Ovary (tissue), 7 donors: ENCODE measurements at regions not wholly inside any gene's neighbourhood (a gene's known extent, or its start where the extent isn't known, plus 50 kb on each side); places are given as distances from the start of the nearest gene placed in this dataset.

Source experiments
- DNase-seq, 5 donors: peaks; one replicate each; pipeline ENCODE4 v3.0.0-alpha.2; 2019 to 2020
- H3K27ac ChIP-seq, 2 donors: fragments of 200-600 bp; one replicate each; pipeline versions ENCODE4 v1.5.1 to v1.8.0; 2019 to 2022
- H3K27me3 ChIP-seq: fragments of 200-600 bp; one replicate; pipeline ENCODE4 v1.8.0; 2022
- H3K36me3 ChIP-seq: fragments of 200-600 bp; sonication (generic); one replicate; pipeline ENCODE4 v1.5.1; 2019
- H3K4me1 ChIP-seq: one replicate; pipeline ENCODE4 v1.8.1; 2013; ENCODE audit warnings: mild to moderate bottlenecking, moderate library complexity; ENCODE audit not compliant: insufficient read depth
- H3K4me3 ChIP-seq: fragments of 200-600 bp; sonication (generic); one replicate; pipeline ENCODE4 v1.5.1; 2017
- H3K9me3 ChIP-seq, 2 donors: fragments of 200-600 bp in 1 of 2; sonication (generic) in 1 of 2; one replicate each; pipeline versions ENCODE4 v1.5.1 to v1.8.1; 2013 to 2019; ENCODE audit warnings: mild to moderate bottlenecking in 1 of 2, moderate library complexity in 1 of 2
- CTCF ChIP-seq, 3 donors: fragments of 450-650 bp in 2 of 3; fragments of 200-600 bp in 1 of 3; IDR thresholded peaks; one replicate each; pipeline versions ENCODE4 v1.5.1 to v1.8.0; 2016 to 2022; ENCODE audit warnings: antibody characterized with exemption in 3 of 3, mild to moderate bottlenecking in 1 of 3
- EP300 ChIP-seq: sonication (generic); formaldehyde crosslinking; IDR thresholded peaks from one replicate; pipeline ENCODE4 v1.6.1; 2017; ENCODE audit warnings: antibody characterized with exemption
- POLR2A ChIP-seq: fragments of 450-650 bp; IDR thresholded peaks from one replicate; pipeline ENCODE4 v1.6.1; 2017; ENCODE audit warnings: antibody characterized with exemption, mild to moderate bottlenecking, moderate library complexity
- WGBS, 3 donors: extraction: QIAGEN DNeasy Blood & Tissue Kit in 1 of 3; methylation state at CpG; one replicate each; pipeline versions ENCODE4 v1.1.5 to v1.1.7; 2013 to 2017; 5-methylcytosine and 5-hydroxymethylcytosine counted together
- intact Hi-C, 4 donors: fragments of 100-400 bp; cut with DNase I; formaldehyde crosslinking; loops; one replicate each; pipeline versions ENCODE4 v1.11.0 to v1.15.1; 2022 to 2023
- donor health status: DM: no; HTN: no; CAD: no; lungs with moderate emphysema.
- donor health status: DM: no; HTN: no; CAD: no.
- donor health status: Bipolar disorder and iron deficiency.
- donor health status: DM: no; HTN: no; CAD: no.
- donor health status: DM: yes; HTN: yes; CAD: no.

DNA sequence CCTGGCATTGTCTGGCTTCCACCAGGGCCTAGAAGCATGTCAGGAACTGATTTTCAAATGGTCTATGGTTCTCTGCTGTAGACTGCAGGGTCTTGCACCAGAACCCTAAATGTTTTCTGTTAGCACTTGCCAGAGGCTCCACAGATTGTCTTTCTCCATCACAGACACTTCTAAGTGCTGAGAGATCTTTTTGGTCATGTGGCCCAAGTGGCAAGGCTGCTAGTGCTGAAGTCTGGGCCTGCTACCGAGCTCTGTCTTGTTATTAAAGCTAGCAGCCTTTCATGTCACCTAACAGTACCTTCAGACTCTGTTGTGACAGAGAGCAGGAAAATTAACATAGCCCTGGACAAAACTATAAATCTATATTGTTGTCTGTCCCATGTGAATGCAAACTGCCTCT lies 120.7 kb upstream of the BACH2 start:
- no peaks in the 10 kb centered on the region for H3K36me3 ChIP-seq
- intact Hi-C loops, result no loop called here
- no peaks in the 10 kb centered on the region for H3K9me3 ChIP-seq
- TF ChIP-seq POLR2A, result no peak
- no peak for TF ChIP-seq EP300
- no peak for TF ChIP-seq CTCF (IDR thresholded peaks at IDR 0.05)
- WGBS, 3 donors, result 90 to 100% (median 95%) methylated on average over 1 of the region's 1 CpG
- no peaks in the 10 kb centered on the region for H3K4me1 ChIP-seq
- H3K27ac ChIP-seq, result no peak overlapping the region
- DNase-seq, result no peak
- H3K4me3 ChIP-seq, result no peak overlapping the region
- no peaks in the 10 kb centered on the region for H3K27me3 ChIP-seq

DNA sequence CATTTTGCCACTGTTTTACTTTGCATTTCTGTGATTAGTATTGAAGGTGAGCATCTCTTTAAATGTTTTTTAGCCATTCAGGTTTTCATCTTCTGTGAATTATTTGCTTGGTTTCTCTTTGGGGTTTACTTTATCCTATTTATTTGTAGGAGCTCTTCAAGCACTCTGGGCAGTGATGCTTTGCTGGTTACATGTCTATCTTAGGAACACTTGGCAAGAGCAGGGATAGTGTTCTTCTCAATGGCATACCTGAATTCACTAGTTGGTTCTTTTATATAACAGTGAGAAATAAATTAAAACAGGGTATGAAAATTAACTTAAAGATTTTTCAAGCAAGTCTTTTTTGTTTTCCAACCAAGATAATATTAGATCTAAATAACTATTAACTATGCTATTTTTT lies 119.7 kb upstream of the BACH2 start:
- Histone ChIP-seq H3K9me3 (no peaks in the 10 kb centered on the region), H3K36me3 (no peaks in the 10 kb centered on the region)
- intact Hi-C loops, result no loop called here

DNA sequence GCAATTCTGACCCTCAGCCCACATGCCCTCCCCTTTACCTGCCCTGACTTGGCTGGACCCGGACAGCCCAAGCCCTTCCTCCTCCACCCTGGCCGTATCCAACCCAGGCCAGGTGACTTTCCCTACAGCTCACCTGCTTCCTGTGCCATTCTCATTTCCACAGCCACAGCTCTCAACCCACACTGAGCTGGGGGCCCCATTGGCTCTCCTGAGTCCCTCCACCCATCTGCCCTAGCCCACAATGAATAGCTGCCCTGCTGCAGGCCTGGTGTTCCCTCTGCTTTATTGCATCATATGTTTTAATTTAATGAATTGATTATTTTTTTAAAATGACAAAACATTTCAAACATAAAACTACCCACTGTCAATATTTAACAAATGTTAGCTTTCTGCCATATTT lies 118.5 kb upstream of the BACH2 start:
- TF ChIP-seq CTCF (IDR thresholded peaks at IDR 0.05) (no peak), EP300 (no peak), POLR2A (no peak)
- WGBS, 3 donors, result 83 to 88% (median 85%) methylated on average over 2 of the region's 2 CpGs

More for the DNA sequence above, 119.7 kb upstream of the BACH2 start:
- Histone ChIP-seq H3K27me3 (no peaks in the 10 kb centered on the region), H3K4me3 (no peak overlapping the region), H3K4me1 (no peaks in the 10 kb centered on the region), H3K27ac (no peak overlapping the region)
- no peak for TF ChIP-seq EP300
- no peak for TF ChIP-seq CTCF (IDR thresholded peaks at IDR 0.05)
- no peak for TF ChIP-seq POLR2A
- no peak for DNase-seq

DNA sequence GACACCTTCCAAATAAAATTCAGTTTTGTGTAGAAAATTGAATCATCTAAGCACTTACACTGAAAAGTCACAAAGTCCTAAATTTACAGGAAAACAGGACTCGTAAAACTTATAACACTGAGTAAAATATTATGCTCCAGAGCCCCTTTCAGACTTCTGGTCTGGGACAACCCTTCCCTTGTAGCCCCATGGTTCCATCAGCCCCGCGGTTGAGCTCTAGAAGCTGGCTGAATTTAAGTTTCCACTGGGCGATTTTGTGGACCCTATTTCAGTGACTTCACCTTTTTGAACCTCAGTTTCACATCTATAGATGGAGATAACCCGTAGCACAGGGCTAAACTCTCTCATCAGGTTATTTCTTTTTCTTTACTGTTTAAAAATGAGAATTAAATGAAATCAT lies 117.7 kb upstream of the BACH2 start:
- no peak for TF ChIP-seq CTCF (IDR thresholded peaks at IDR 0.05)
- no peak for TF ChIP-seq EP300
- TF ChIP-seq POLR2A, result no peak
- no peak for DNase-seq
- intact Hi-C loops, result no loop called here
- Histone ChIP-seq H3K27ac (no peak overlapping the region), H3K36me3 (no peaks in the 10 kb centered on the region), H3K9me3 (no peaks in the 10 kb centered on the region), H3K4me3 (no peak overlapping the region), H3K4me1 (no peaks in the 10 kb centered on the region), H3K27me3 (no peaks in the 10 kb centered on the region)
- WGBS, 3 donors, result 57 to 63% (median 62%) methylated on average over 5 of the region's 5 CpGs

More for the DNA sequence above, 118.5 kb upstream of the BACH2 start:
- no peak for DNase-seq
- no peaks in the 10 kb centered on the region for H3K36me3 ChIP-seq
- H3K27ac ChIP-seq, result no peak overlapping the region
- H3K9me3 ChIP-seq, result no peaks in the 10 kb centered on the region
- no peaks in the 10 kb centered on the region for H3K27me3 ChIP-seq
- no peaks in the 10 kb centered on the region for H3K4me1 ChIP-seq
- intact Hi-C loops, result no loop called here
- no peak overlapping the region for H3K4me3 ChIP-seq

DNA sequence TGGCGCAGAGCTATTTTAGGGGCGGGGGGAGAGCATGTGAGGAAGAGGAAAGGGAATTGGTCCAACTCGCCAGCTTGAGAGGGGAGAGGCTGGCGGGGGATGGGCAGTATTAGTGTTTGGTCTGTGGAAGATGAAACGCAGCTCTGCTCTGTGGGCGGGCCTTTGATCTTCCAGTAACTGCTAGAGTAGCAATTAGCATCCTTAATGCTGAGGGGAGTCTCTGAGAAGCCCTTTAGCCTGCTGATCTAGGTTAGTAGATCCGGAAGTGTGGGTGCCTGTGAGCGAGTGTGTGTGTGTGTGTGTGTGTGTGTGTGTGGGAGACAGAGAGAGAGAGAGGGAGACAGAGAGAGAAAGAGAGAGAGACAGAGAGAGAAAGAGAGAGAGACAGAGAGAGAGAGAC lies 117.2 kb upstream of the BACH2 start:
- intact Hi-C loops, result no loop called here
- 0 to 1% (median 1%) methylated on average over 8 of the region's 8 CpGs for WGBS, 3 donors
- Histone ChIP-seq H3K27ac (no peak overlapping the region), H3K4me1 (no peaks in the 10 kb centered on the region), H3K9me3 (no peaks in the 10 kb centered on the region), H3K36me3 (no peaks in the 10 kb centered on the region), H3K27me3 (no peaks in the 10 kb centered on the region), H3K4me3 (peak overlapping the region; percentile 10)
- DNase-seq, result peak; percentile 62 to 71 (median 64)
- TF ChIP-seq EP300, result no peak
- no peak for TF ChIP-seq CTCF (IDR thresholded peaks at IDR 0.05)
- TF ChIP-seq POLR2A, result no peak
